Gastroesophageal sphincter (tissue), 4 donors: ENCODE measurements at regions not wholly inside any gene's neighbourhood (a gene's known extent, or its start where the extent isn't known, plus 50 kb on each side); places are given as distances from the start of the nearest gene placed in this dataset.
"Not testable (repeated sequence)": the region's sequence is repeated elsewhere in the genome, so short reads cannot be mapped to it uniquely, and the experiment has no call there.

ENCODE experiments used
- ATAC-seq: fragments of 150-250 bp; one replicate; pipeline ENCODE4 v1.9.1; 2016; ENCODE audit warnings: mild to moderate bottlenecking, moderate library complexity
- H3K27ac ChIP-seq, 4 donors: fragments of 200-600 bp; sonication (generic) in 3 of 4; 1 replicate in 3 of 4; 2 replicates in 1 of 4; pipeline ENCODE4 v1.5.1; 2016 to 2019
- H3K27me3 ChIP-seq: fragments of 200-600 bp; sonication (generic); one replicate; pipeline ENCODE4 v1.5.1; 2019
- H3K36me3 ChIP-seq, 2 donors: fragments of 200-600 bp; sonication (generic); one replicate each; pipeline ENCODE4 v1.5.1; 2019; ENCODE audit warnings: control low read depth in 1 of 2
- H3K4me1 ChIP-seq, 3 donors: fragments of 200-600 bp; sonication (generic); 1 replicate in 2 of 3; 2 replicates in 1 of 3; pipeline ENCODE4 v1.5.1; 2016 to 2019; ENCODE audit warnings: control low read depth in 2 of 3
- H3K4me3 ChIP-seq, 2 donors: fragments of 200-600 bp; sonication (generic); one replicate each; pipeline ENCODE4 v1.5.1; 2019; ENCODE audit warnings: mild to moderate bottlenecking in 1 of 2, moderate library complexity in 1 of 2
- H3K9me3 ChIP-seq, 3 donors: fragments of 200-600 bp; sonication (generic); one replicate each; pipeline ENCODE4 v1.5.1; 2017 to 2019; ENCODE audit warnings: control low read depth in 2 of 3
- EP300 ChIP-seq: sonication (generic); formaldehyde crosslinking; IDR thresholded peaks from one replicate; pipeline ENCODE4 v1.6.1; 2017; ENCODE audit warnings: antibody characterized with exemption, mild to moderate bottlenecking
- POLR2A ChIP-seq, 2 donors: fragments of 450-650 bp; IDR thresholded peaks; one replicate each; pipeline ENCODE4 v1.6.1; 2017; ENCODE audit warnings: antibody characterized with exemption in 2 of 2, mild to moderate bottlenecking in 2 of 2, moderate library complexity in 1 of 2
- POLR2AphosphoS5 ChIP-seq: sonication (generic); formaldehyde crosslinking; IDR thresholded peaks from one replicate; pipeline ENCODE4 v1.6.1; 2017; ENCODE audit warnings: antibody characterized with exemption
- WGBS, 2 donors: methylation state at CpG; one replicate each; pipeline ENCODE4 v1.1.5; 2018; ENCODE audit warnings: low coverage in 1 of 2; 5-methylcytosine and 5-hydroxymethylcytosine counted together
- TF ChIP-seq, protein P1 (sequence below), 4 experiments: fragments of 200-600 bp in 2 of 4; fragments of 450-650 bp in 2 of 4; sonication (generic) in 1 of 4; IDR thresholded peaks; one replicate each; pipeline ENCODE4 v1.5.1; 2017 to 2019; ENCODE audit warnings: antibody characterized with exemption in 4 of 4, mild to moderate bottlenecking in 2 of 4, moderate library complexity in 2 of 4

DNA sequence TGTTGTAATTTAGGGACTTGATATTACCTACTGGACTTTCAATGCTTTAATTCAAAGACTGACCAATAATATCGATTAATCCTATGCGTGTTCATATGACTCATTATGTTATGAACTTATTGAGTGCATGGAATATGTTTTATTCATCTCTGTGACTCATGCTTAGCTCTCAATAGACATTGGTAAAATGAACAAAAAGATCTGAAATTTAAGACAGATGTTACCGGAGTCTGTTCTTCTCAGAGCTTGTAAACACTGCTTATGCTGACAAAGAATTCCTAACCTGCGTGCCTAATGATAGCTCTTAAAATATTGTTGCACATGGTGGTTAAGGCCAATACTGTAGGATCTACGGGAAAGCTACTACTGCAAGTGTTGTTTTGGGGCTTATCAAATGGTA, 131.5 kb upstream of the ACBD5 start:
- H3K27me3 ChIP-seq, result peaks cover 7% of the 10 kb centered on the region
- WGBS, 2 donors, result 82 to 90% methylated on average over 5 of the region's 5 CpGs
- H3K4me1 ChIP-seq, result no peaks in the 10 kb centered on the region
- no peaks in the 10 kb centered on the region for H3K9me3 ChIP-seq
- no peak overlapping the region for H3K27ac ChIP-seq
- no peaks in the 10 kb centered on the region for H3K36me3 ChIP-seq
- H3K4me3 ChIP-seq, result no peak overlapping the region
- no peak for ATAC-seq
- no peak for TF ChIP-seq EP300
- TF ChIP-seq POLR2A (IDR thresholded peaks at IDR 0.05), result no peak
- TF ChIP-seq POLR2AphosphoS5, result no peak
- TF ChIP-seq, protein P1, sequence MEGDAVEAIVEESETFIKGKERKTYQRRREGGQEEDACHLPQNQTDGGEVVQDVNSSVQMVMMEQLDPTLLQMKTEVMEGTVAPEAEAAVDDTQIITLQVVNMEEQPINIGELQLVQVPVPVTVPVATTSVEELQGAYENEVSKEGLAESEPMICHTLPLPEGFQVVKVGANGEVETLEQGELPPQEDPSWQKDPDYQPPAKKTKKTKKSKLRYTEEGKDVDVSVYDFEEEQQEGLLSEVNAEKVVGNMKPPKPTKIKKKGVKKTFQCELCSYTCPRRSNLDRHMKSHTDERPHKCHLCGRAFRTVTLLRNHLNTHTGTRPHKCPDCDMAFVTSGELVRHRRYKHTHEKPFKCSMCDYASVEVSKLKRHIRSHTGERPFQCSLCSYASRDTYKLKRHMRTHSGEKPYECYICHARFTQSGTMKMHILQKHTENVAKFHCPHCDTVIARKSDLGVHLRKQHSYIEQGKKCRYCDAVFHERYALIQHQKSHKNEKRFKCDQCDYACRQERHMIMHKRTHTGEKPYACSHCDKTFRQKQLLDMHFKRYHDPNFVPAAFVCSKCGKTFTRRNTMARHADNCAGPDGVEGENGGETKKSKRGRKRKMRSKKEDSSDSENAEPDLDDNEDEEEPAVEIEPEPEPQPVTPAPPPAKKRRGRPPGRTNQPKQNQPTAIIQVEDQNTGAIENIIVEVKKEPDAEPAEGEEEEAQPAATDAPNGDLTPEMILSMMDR (IDR thresholded peaks at IDR 0.05), result no peak

DNA sequence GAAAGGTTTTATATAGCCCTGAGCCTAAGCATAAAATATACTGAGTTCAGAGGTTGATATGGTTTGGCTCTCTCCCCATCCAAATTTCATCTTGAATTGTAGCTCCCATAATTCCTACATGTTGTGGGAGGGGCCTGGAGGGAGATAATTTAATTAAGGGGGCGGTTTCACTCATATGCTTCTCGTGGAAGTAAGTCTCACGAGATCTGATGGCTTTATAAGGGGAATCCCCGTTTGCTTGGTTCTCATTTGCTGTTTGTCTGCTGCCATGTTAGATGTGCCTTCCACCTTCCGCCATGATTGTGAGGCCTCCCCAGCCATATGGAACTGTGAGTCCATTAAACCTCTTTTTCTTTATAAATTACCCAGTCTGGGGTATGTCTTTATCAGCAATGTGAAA, 130.8 kb upstream of the ACBD5 start:
- not testable (repeated sequence) for H3K9me3 ChIP-seq, H3K36me3 ChIP-seq, H3K27ac ChIP-seq, ATAC-seq, H3K4me3 ChIP-seq, H3K27me3 ChIP-seq, H3K4me1 ChIP-seq
- 88 to 89% methylated on average over 3 to 5 of the region's 5 CpGs for WGBS, 2 donors

DNA sequence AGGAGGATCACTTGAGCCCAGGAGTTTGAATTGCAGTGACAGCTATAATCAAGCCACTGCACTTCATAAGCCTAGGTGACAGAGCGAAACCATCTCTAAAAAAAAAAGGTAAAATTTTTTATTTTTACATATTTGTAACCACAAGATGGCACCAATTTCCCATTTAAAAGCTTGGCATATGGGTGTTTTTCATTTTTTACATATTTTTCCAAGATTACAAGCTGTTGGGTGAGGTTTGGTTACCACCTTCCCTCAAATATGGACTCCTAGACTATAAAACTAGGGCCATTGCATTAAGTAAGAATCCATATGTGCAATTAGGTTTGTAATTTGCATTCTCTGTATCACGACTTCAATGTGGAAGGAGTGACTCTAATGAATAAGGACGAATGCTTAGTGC, 129.3 kb upstream of the ACBD5 start:
- Histone ChIP-seq H3K4me1 (no peaks in the 10 kb centered on the region), H3K27ac (no peak overlapping the region), H3K36me3 (no peaks in the 10 kb centered on the region), H3K4me3 (no peak overlapping the region), H3K27me3 (peaks cover 7% of the 10 kb centered on the region), H3K9me3 (no peaks in the 10 kb centered on the region)
- TF ChIP-seq EP300 (no peak), POLR2AphosphoS5 (no peak), POLR2A (IDR thresholded peaks at IDR 0.05) (no peak)
- TF ChIP-seq, protein P1 (IDR thresholded peaks at IDR 0.05), result no peak
- ATAC-seq, result no peak
- 70 to 77% methylated on average over 3 of the region's 3 CpGs for WGBS, 2 donors

DNA sequence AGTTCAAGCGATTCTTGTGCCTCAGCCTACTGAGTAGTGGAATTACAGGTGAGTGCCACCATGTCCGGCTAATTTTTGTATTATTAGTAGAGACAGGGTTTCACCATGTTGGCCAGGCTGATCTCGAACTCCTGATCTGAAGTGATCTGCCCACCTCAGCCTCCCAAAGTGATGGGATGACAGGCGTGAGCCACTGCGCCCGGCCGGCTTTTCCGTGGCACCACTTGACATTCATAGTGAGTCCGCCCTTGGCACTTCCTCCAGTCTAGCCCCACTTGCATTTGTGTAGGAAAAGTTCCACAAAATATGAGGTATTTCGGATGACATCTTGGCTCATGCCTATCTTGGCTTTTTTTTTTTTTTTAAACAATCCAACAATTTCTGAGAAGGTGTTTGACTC, 128.1 kb upstream of the ACBD5 start:
- Histone ChIP-seq H3K4me1 (no peaks in the 10 kb centered on the region), H3K4me3 (no peak overlapping the region), H3K9me3 (no peaks in the 10 kb centered on the region), H3K27me3 (peaks cover 7% of the 10 kb centered on the region), H3K36me3 (no peaks in the 10 kb centered on the region), H3K27ac (no peak overlapping the region)
- TF ChIP-seq EP300 (no peak), POLR2AphosphoS5 (no peak), POLR2A (IDR thresholded peaks at IDR 0.05) (no peak)
- TF ChIP-seq, protein P1 (IDR thresholded peaks at IDR 0.05), result no peak
- ATAC-seq, result no peak
- 84 to 91% methylated on average over 7 to 8 of the region's 10 CpGs for WGBS, 2 donors

DNA sequence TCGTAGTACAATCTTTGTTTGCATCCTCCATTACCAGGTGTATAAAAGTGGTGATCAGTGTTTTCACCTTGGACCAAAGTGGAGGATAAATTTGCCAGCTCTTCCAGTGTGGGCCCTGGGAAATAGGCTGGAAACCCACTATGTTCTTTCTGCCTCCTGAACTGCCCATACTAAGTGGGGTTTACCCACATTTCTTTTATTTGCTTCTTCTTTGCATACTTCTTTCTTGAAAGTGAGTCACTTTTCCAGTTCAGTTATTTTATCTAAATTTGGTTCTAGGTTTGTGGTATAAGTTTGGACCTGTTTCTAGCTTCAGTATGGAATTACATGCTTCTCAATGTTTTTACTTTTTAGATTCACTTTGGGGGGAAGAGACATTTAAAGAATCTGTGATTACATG, 126.2 kb upstream of the ACBD5 start:
- H3K27me3 ChIP-seq, result peaks cover 7% of the 10 kb centered on the region
- no peaks in the 10 kb centered on the region for H3K36me3 ChIP-seq
- no peak overlapping the region for H3K4me3 ChIP-seq
- ATAC-seq, result no peak
- no peak overlapping the region for H3K27ac ChIP-seq
- TF ChIP-seq POLR2AphosphoS5 (no peak), EP300 (no peak), POLR2A (IDR thresholded peaks at IDR 0.05) (no peak)
- TF ChIP-seq, protein P1 (IDR thresholded peaks at IDR 0.05), result no peak
- 47 to 73% methylated on average over 1 of the region's 1 CpG for WGBS, 2 donors
- no peaks in the 10 kb centered on the region for H3K4me1 ChIP-seq
- no peaks in the 10 kb centered on the region for H3K9me3 ChIP-seq

DNA sequence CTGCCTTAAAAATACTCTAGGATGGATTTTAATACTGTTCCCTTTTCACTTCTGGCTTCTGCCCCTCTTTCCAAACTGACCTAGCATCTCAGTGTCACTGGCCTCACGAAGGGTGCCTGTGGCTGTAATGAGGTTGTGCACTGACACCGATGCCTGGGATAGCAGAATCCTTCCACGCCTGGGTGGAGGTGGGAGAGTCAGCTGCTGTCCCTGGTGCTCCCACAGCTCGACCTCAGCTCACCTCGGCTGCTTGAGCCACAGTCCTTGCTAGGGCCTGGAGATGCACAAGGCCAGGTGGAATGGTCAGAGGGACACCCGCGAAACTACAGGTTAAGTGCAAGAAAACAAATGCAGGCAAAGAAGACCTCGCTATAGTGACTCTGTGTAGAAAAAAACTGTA, 123.4 kb upstream of the ACBD5 start:
- Histone ChIP-seq H3K9me3 (no peaks in the 10 kb centered on the region), H3K27me3 (no peaks in the 10 kb centered on the region), H3K4me3 (no peak overlapping the region), H3K36me3 (no peaks in the 10 kb centered on the region), H3K27ac (no peak overlapping the region), H3K4me1 (no peaks in the 10 kb centered on the region)
- 52 to 61% methylated on average over 6 of the region's 8 CpGs for WGBS, 2 donors
- no peak for TF ChIP-seq POLR2A (IDR thresholded peaks at IDR 0.05)
- TF ChIP-seq EP300, result no peak
- TF ChIP-seq, protein P1 (IDR thresholded peaks at IDR 0.05), result no peak
- no peak for TF ChIP-seq POLR2AphosphoS5
- ATAC-seq, result no peak
